ENCODE measurements at regions not wholly inside any gene's neighbourhood (a gene's known extent, or its start where the extent isn't known, plus 50 kb on each side); places are given as distances from the start of the nearest gene placed in this dataset.

DNA sequence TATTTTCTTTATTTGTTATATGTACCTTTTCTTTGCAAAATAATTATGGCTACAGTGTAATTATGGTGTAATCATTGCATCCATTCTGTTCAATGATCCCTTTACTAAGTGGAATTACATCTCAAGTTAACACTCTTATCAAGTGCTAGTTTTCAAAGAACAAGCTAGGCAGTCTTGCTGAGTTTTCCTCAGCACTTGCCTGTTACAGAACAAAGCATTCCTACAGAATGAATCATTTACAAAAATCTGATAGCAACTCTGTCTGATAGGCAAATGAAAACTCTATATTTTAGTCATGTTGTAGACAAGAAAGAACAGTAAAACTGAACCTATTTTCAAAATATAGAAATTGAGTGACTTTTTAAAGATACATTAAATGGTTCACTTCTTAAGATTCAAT is 109.8 kb upstream of the POU3F2 start:
- peak; percentile 22 for DNase-seq (ENCODE audit: low read depth)

DNA sequence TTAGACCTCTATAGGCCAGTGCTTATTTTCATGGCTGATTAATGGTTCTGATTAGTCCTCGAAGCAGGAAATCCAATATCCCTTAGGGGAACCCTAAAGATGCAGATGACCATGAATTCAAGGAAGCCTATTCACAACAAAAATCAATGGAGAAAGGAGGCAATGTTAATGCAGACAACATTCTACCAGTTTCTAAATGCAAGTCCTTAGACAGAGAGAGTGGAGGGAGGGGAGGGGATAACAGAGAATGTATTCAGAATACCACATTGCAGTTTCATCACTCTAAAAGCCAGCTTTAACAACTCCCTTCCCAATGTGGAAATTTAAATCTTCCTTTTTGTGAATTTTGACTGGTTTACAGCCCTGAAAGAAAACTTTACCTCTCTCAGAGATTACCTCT is 87.1 kb upstream of the POU3F2 start:
- no peak for DNase-seq (ENCODE audit: low read depth)

DNA sequence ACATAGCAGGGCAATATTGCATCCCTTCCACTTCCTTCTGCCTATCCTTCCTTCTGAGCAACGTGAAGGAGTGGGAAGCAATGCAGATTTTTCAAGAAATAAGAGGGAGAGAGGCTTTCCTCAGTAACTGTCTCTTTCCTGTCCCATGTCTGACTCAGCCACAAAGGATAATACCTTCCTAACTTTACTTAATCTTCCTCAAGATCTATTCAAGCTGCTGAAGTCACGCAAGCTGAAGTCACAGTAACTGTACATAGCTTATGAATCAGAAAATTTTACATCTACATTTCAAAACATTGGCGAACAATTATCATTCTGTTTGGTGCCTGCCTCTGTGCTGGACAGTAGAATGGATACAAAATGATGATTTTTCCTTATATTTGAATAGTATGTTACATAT is 86.4 kb upstream of the POU3F2 start:
- DNase-seq (ENCODE audit: low read depth): no peak

DNA sequence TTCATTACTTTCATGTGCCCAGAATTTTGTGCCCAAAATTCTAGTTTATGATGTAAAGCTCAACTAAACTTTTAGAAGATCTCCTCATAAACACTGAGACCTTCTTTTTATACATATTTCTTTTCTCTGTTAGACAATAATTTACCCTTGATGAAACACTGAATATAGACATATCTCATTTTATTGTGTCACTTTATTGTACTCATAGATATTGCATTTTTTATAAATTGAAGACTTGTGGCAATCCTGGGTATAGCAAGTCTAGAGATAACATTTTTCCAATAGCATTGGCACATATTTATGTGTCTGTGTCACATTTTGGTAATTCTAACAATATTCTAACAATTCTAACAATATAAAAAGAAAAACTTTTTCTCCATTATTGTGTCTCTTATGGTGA is 74.9 kb upstream of the POU3F2 start:
- DNase-seq (ENCODE audit: low read depth): no peak

DNA sequence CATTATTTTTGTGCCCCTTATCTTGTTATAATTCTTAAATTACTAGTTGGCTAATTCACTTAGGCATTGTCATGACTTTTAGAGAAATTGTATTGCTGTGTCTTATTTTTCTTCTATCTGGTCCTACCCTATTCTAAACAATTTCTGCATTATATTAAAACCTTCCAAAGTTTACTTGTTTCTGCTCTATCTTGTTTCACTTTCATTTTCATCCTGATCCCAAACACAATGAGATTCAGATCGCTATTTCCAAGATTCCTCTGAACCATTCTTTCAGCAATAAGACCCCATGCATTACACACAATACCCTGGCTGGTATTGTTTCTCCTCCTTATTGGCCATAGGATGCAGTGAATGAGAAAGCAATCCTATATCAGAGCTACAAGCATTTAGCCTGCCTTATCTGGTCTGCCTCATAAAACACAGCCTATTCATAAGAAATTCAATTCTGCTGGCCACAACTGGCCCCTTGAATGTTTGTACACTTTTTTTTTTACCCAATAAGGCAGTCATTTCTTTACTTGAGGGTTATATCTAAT is 69.9 kb upstream of the POU3F2 start:
- no peak for DNase-seq (ENCODE audit: low read depth)

DNA sequence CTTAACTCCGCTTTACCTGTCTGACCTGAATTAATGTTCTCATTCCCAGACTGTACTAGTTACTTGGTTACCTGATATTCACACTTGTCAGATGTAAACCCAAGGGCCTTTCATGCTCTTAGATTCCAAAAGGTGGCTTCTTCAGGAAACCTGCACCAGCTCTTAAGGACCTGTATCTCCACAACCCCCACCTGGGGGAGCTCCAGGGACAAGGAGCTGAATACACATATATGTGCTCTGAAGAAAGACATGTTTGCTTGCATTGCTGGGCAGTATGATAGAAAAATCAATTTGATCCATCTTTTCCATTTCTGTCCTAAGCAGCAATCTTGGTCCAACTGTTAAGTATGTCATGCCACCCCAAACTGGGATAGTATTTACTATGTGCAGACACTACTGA is 64.8 kb upstream of the POU3F2 start:
- no peak for DNase-seq (ENCODE audit: low read depth)

DNA sequence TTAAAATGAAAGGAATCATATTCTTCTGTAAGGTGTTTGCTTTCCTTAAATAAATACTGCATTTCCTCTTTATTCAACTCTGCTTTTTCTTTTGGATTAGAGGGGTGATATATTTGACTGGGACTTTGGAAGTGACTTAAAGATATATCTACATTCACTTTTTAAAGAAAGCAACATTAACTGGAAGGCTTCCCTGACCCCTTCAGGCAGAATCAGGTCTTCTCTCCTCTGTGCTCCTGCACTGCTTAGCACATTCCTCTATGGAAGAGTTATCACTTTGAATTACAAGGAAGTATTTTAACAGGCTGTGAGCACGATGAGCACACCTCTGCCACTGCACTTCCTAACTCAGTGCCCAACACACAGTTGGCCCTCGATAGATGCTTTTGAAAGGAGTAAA is 59.2 kb upstream of the POU3F2 start:
- no peak for DNase-seq (ENCODE audit: low read depth)

DNA sequence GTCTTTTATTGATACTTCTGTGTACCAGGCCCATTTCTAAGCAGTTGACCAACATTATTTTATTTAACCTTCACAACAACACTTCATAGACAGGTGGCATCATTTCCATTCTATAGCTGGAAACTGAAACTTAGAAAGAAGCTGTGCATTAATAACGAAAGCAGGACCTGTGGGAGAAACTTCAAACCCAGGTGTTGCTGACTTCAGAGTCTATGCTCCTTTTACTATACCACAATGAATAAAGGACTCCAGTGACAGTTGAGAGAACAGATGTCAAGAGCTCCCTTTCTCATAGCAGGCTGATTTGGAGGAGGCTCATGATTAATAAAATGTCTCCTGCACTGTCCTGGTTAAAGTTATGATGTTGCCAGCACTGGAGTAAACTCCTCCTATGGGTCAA is 56.6 kb upstream of the POU3F2 start:
- DNase-seq (ENCODE audit: low read depth): no peak

DNA sequence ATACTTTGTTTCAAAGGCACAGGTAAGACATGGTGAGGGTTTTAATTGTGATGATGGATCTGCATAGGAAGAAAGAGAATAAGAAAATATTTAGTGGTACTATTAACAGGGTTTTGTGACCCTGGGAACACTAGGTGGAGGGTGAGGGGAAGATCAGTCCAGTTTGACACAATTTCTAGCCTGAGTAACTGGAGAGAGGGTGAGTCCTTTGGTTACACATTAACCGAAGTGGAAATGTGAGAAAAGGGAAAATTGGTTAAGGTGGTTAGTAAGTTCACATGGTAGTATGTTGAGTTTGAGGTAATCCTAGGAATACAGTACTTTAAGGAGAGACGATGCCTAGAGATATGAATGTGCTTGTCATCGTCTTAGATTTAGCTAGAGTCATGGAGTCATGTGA is 54.8 kb upstream of the POU3F2 start:
- DNase-seq (ENCODE audit: low read depth): no peak

DNA sequence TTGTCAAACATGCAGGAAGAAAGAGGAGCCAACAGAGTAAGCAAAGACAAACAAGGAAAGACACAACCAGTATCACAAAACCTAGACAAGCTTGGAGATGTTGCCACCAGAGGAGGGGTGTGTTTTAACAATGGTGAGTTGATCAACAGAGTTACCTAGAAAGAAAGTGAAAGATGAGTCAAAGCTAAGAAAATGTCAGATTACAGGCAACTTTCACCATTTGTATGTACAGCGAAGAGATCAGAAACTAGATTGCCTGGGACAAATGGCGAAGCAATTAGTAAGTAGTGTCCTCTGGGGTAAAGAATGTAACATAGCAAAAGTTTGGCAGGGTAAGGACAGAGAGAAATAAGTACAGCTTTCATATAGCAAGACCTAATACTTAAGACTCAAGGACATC is 51.6 kb upstream of the POU3F2 start:
- no peak for DNase-seq (ENCODE audit: low read depth)

DNA sequence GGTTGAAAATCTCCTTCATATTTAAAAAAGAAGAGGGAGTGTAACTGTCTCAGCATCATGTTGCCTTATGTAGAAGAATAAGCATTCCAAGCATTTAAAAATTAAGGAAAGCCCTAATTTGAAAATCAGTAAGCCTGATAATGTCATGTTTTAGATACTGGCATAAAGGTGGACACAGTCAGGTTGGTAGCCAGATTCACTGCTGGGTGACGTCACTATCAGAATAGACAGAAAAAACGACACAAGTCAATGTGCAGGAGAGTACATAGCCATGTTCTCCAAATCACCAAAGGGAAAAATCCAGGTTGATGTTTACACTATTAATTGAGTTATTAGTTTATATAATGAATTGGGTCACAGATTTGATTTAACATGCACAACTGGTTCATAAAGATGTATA is 50.8 kb upstream of the POU3F2 start:
- no peak for DNase-seq (ENCODE audit: low read depth)

Data from non-pigmented ciliary epithelial cell (primary cell).